ENCODE measurements at regions not wholly inside any gene's neighbourhood (a gene's known extent, or its start where the extent isn't known, plus 50 kb on each side); places are given as distances from the start of the nearest gene placed in this dataset.

- DNase-seq (no peak), ATAC-seq (ENCODE audit: low read depth) (no peak)
- no peak for TF ChIP-seq CTCF (IDR thresholded peaks at IDR 0.05)
- ChIA-PET POLR2A (no interaction called here), CTCF (no interaction called here)
- Mint-ChIP-seq H3K27me3 (no peaks in the 10 kb centered on the region), H3K27ac (no peak overlapping the region), H3K4me1 (no peaks in the 10 kb centered on the region), H3K4me3 (no peak overlapping the region), H3K36me3 (ENCODE audit: low read depth) (no peaks in the 10 kb centered on the region), H3K9me3 (no peaks in the 10 kb centered on the region)
- intact Hi-C loops (cut with micrococcal nuclease) = no loop called here
Measured at GRCh38 chrX:7420717-7421116, 272.8 kb upstream of the PUDP start.

GRCh38 chrX:7414753-7415152 lies 266.8 kb upstream of the PUDP start:
- Mint-ChIP-seq H3K27ac (no peak overlapping the region), H3K36me3 (ENCODE audit: low read depth) (no peaks in the 10 kb centered on the region), H3K4me3 (no peak overlapping the region), H3K27me3 (no peaks in the 10 kb centered on the region), H3K9me3 (peaks cover 2% of the 10 kb centered on the region), H3K4me1 (no peaks in the 10 kb centered on the region)
- no peak for DNase-seq
- CTCF ChIA-PET = no interaction called here
- no peak for ATAC-seq (ENCODE audit: low read depth)
- POLR2A ChIA-PET = no interaction called here
- intact Hi-C loops (cut with micrococcal nuclease) = no loop called here
- TF ChIP-seq CTCF (IDR thresholded peaks at IDR 0.05) = no peak

GRCh38 chrX:7412840-7413239 lies 264.9 kb upstream of the PUDP start:
- Mint-ChIP-seq H3K27ac (no peak overlapping the region), H3K36me3 (ENCODE audit: low read depth) (no peaks in the 10 kb centered on the region), H3K9me3 (peaks cover 2% of the 10 kb centered on the region), H3K27me3 (no peaks in the 10 kb centered on the region), H3K4me3 (no peak overlapping the region), H3K4me1 (no peaks in the 10 kb centered on the region)
- ChIA-PET CTCF (no interaction called here), POLR2A (no interaction called here)
- no peak for DNase-seq
- intact Hi-C loops (cut with micrococcal nuclease) = no loop called here
- TF ChIP-seq CTCF (IDR thresholded peaks at IDR 0.05) = no peak
- ATAC-seq (ENCODE audit: low read depth) = no peak

- DNase-seq (no peak), ATAC-seq (ENCODE audit: low read depth) (no peak)
- Mint-ChIP-seq H3K36me3 (ENCODE audit: low read depth) (no peaks in the 10 kb centered on the region), H3K4me3 (no peak overlapping the region), H3K4me1 (no peaks in the 10 kb centered on the region), H3K9me3 (peaks cover 2% of the 10 kb centered on the region), H3K27ac (no peak overlapping the region), H3K27me3 (no peaks in the 10 kb centered on the region)
- intact Hi-C loops (cut with micrococcal nuclease) = no loop called here
- ChIA-PET CTCF (no interaction called here), POLR2A (no interaction called here)
- no peak for TF ChIP-seq CTCF (IDR thresholded peaks at IDR 0.05)
Measured at GRCh38 chrX:7409866-7410265, 261.9 kb upstream of the PUDP start.

- intact Hi-C loops (cut with micrococcal nuclease) = no loop called here
- ATAC-seq (ENCODE audit: low read depth) = no peak
- ChIA-PET POLR2A (no interaction called here), CTCF (no interaction called here)
- no peaks in the 10 kb centered on the region for H3K9me3 Mint-ChIP-seq
- no peaks in the 10 kb centered on the region for H3K36me3 Mint-ChIP-seq (ENCODE audit: low read depth)
- H3K27ac Mint-ChIP-seq = no peak overlapping the region
- no peaks in the 10 kb centered on the region for H3K4me1 Mint-ChIP-seq
- H3K27me3 Mint-ChIP-seq = no peaks in the 10 kb centered on the region
- H3K4me3 Mint-ChIP-seq = no peak overlapping the region
- TF ChIP-seq CTCF (IDR thresholded peaks at IDR 0.05) = no peak
- DNase-seq = no peak
Measured at GRCh38 chrX:7399373-7399772, 251.4 kb upstream of the PUDP start.
